Adrenal gland (tissue), 9 donors: ENCODE measurements at regions not wholly inside any gene's neighbourhood (a gene's known extent, or its start where the extent isn't known, plus 50 kb on each side); places are given as distances from the start of the nearest gene placed in this dataset.

Source experiments
- DNase-seq, 7 donors: peaks; one replicate each; pipeline ENCODE4 v3.0.0-alpha.2; 2019 to 2020
- H3K27ac ChIP-seq, 5 donors: fragments of 200-600 bp; sonication (generic) in 4 of 5; 1 replicate in 3 of 5; 2 replicates in 2 of 5; pipeline versions ENCODE4 v1.5.1 to v1.8.0; 2016 to 2020; ENCODE audit warnings: mild to moderate bottlenecking in 1 of 5
- H3K27me3 ChIP-seq: fragments of 200-600 bp; 2 replicates; pipeline ENCODE4 v1.8.0; 2021
- H3K36me3 ChIP-seq, 2 donors: fragments of 200-600 bp; replicated peaks in 1 of 2; 1 replicate in 1 of 2; 2 replicates in 1 of 2; pipeline versions ENCODE4 v1.5.1 to v1.8.0; 2018 to 2022
- H3K4me1 ChIP-seq, 2 donors: fragments of 200-600 bp; replicated peaks in 1 of 2; 1 replicate in 1 of 2; 2 replicates in 1 of 2; pipeline versions ENCODE4 v1.5.1 to v1.8.0; 2018 to 2021
- H3K4me3 ChIP-seq, 4 donors: fragments of 200-600 bp; sonication (generic) in 3 of 4; one replicate each; pipeline ENCODE4 v1.5.1; 2016 to 2018
- H3K9me3 ChIP-seq, 3 donors: fragments of 200-600 bp; sonication (generic) in 1 of 3; replicated peaks in 1 of 3; 1 replicate in 2 of 3; 2 replicates in 1 of 3; pipeline versions ENCODE4 v1.5.1 to v1.8.0; 2016 to 2021
- POLR2A ChIP-seq, 2 donors: fragments of 450-650 bp; IDR thresholded peaks; one replicate each; pipeline ENCODE4 v1.6.1; 2017; ENCODE audit warnings: antibody characterized with exemption in 2 of 2, mild to moderate bottlenecking in 2 of 2, moderate library complexity in 1 of 2
- WGBS, 4 donors: extraction: QIAGEN DNeasy Blood & Tissue Kit in 2 of 4; methylation state at CpG; one replicate each; pipeline versions ENCODE4 v1.1.5 to v1.1.7; 2013 to 2017; 5-methylcytosine and 5-hydroxymethylcytosine counted together
- intact Hi-C, 2 donors: fragments of 100-400 bp; cut with DNase I; formaldehyde crosslinking; loops; one replicate each; pipeline versions ENCODE4 v1.14.1 to v1.15.0; 2022 to 2023
- TF ChIP-seq, protein P1 (sequence below), 6 experiments: fragments of 450-650 bp in 4 of 6; fragments of 200-600 bp in 2 of 6; sonication (generic) in 1 of 6; IDR thresholded peaks; 1 replicate in 5 of 6; 2 replicates in 1 of 6; pipeline versions ENCODE4 v1.5.1 to v1.8.0; 2016 to 2021; ENCODE audit warnings: antibody characterized with exemption in 6 of 6, mild to moderate bottlenecking in 2 of 6, moderate library complexity in 1 of 6
- donor health status: healthy with polysubstance abuse.
- donor health status: Bipolar disorder and iron deficiency.
- donor health status: DM: yes; HTN: yes; CAD: no.
- donor health status: DM: no; HTN: no; CAD: no.
- donor health status: DM: no; HTN: no; CAD: no.

DNA sequence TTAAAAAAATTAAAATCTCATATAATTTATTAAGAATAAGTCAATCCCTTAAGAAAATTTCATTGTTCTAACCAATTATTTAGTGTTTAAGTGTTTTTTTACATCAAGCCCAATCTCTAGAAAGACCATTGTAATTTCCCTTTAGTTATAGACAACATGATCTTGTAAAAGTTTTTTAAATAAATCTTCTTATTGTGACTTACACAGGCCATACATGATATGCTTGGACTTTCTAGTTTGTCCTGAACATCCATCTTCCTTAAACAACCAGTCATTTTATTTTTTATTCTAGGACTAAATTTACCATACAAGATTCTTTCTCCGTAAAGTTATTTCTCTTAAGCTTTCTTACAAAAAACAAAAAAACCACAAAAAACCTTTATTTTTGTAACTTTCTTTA lies 126.5 kb upstream of the MAST4 start:
- Histone ChIP-seq H3K9me3 (peaks cover 0 to 7% (median 0%) of the 10 kb centered on the region in 3 donors), H3K4me3 (no peak overlapping the region), H3K4me1 (no peaks in the 10 kb centered on the region), H3K27ac (no peak overlapping the region), H3K27me3 (no peaks in the 10 kb centered on the region), H3K36me3 (no peaks in the 10 kb centered on the region)
- intact Hi-C loops = no loop called here
- no peak for TF ChIP-seq POLR2A (IDR thresholded peaks at IDR 0.05)
- TF ChIP-seq, protein P1, sequence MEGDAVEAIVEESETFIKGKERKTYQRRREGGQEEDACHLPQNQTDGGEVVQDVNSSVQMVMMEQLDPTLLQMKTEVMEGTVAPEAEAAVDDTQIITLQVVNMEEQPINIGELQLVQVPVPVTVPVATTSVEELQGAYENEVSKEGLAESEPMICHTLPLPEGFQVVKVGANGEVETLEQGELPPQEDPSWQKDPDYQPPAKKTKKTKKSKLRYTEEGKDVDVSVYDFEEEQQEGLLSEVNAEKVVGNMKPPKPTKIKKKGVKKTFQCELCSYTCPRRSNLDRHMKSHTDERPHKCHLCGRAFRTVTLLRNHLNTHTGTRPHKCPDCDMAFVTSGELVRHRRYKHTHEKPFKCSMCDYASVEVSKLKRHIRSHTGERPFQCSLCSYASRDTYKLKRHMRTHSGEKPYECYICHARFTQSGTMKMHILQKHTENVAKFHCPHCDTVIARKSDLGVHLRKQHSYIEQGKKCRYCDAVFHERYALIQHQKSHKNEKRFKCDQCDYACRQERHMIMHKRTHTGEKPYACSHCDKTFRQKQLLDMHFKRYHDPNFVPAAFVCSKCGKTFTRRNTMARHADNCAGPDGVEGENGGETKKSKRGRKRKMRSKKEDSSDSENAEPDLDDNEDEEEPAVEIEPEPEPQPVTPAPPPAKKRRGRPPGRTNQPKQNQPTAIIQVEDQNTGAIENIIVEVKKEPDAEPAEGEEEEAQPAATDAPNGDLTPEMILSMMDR (IDR thresholded peaks at IDR 0.05) = no peak
- DNase-seq = no peak
- WGBS, 4 donors = 91 to 100% (median 96%) methylated on average over 1 of the region's 1 CpG

DNA sequence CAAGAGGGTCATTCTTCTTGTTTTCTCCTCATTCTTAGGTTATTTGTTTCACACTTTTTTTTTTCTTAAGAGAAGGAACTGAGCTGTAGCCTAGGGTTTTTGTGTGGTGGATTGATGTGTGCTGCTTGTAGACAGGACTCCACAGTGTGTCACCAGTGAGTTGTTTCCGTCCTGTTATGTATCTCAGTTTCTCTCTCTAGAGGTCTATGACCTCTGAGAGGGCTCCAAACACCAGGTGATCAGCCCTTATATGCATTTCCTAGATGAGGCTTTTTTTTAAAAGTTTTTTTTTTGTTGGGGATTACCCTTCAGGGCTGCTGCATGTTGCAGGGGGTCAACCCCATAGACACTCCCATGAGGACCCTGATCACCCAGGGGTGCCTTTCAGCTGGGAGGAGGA lies 124.2 kb upstream of the MAST4 start:
- no peak for DNase-seq
- H3K9me3 ChIP-seq = peaks cover 0 to 7% (median 0%) of the 10 kb centered on the region in 3 donors
- 62 to 87% (median 66%) methylated on average over 1 of the region's 1 CpG for WGBS, 4 donors
- intact Hi-C loops = no loop called here
- H3K4me3 ChIP-seq = no peak overlapping the region
- H3K27ac ChIP-seq = no peak overlapping the region
- no peak for TF ChIP-seq POLR2A (IDR thresholded peaks at IDR 0.05)
- TF ChIP-seq, protein P1 (IDR thresholded peaks at IDR 0.05) = no peak
- no peaks in the 10 kb centered on the region for H3K4me1 ChIP-seq
- no peaks in the 10 kb centered on the region for H3K36me3 ChIP-seq
- no peaks in the 10 kb centered on the region for H3K27me3 ChIP-seq

DNA sequence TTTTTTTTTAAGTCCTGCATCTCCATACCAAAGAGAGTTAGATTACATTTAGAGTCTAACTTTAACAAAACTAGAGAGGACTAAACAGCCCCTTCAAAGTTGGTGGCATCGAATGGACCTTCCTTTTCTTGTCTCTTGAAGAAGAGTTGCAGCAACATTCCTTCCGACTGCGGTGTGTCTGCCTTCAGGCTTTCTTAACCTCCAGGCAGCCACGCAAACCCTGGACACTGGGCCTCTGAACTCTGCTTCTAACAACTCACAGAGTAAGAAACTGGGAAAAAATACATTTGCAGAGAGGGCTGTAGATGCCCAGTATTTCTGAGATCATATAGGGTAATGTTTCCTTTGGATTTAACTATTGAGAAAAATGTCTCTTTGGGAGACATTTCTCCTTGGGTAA lies 120.5 kb upstream of the MAST4 start:
- Histone ChIP-seq H3K4me3 (no peak overlapping the region), H3K27ac (no peak overlapping the region), H3K9me3 (no peaks in the 10 kb centered on the region), H3K36me3 (no peaks in the 10 kb centered on the region), H3K4me1 (no peaks in the 10 kb centered on the region), H3K27me3 (no peaks in the 10 kb centered on the region)
- intact Hi-C loops = no loop called here
- no peak for DNase-seq
- 78 to 89% (median 86%) methylated on average over 4 of the region's 4 CpGs for WGBS, 4 donors
- TF ChIP-seq, protein P1 (IDR thresholded peaks at IDR 0.05) = no peak
- TF ChIP-seq POLR2A (IDR thresholded peaks at IDR 0.05) = no peak

DNA sequence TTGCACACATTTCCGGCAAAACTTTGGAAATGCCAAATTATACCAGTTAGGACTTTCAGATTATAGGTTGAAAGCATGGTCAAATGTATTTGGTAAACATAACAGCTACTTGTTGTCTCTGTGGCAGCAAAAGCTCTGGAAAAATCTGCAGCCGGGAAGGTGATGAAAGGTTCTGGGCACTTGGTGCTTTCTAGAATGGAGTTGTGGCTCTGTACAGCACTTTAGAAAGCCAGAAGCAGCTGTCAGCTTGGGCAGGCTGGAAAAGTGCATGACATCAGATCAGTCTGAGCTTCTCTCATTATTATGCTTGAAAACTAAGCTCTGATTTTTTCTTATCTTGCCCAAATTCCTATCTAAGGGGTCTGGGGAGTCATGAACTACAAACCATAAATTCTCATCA lies 118.6 kb upstream of the MAST4 start:
- no peaks in the 10 kb centered on the region for H3K4me1 ChIP-seq
- no peaks in the 10 kb centered on the region for H3K36me3 ChIP-seq
- TF ChIP-seq, protein P1 (IDR thresholded peaks at IDR 0.05) = no peak
- no peak for TF ChIP-seq POLR2A (IDR thresholded peaks at IDR 0.05)
- no peak overlapping the region for H3K4me3 ChIP-seq
- no peak for DNase-seq
- H3K27ac ChIP-seq = no peak overlapping the region
- H3K27me3 ChIP-seq = no peaks in the 10 kb centered on the region
- WGBS, 4 donors = 88 to 95% (median 89%) methylated on average over 2 of the region's 2 CpGs
- intact Hi-C loops = no loop called here
- no peaks in the 10 kb centered on the region for H3K9me3 ChIP-seq
